Thymus (tissue), 11 donors: ENCODE measurements at regions not wholly inside any gene's neighbourhood (a gene's known extent, or its start where the extent isn't known, plus 50 kb on each side); places are given as distances from the start of the nearest gene placed in this dataset.

Experiments used
- DNase-seq, 9 donors: peaks; one replicate each; pipeline ENCODE4 v3.0.0-alpha.2; 2013; ENCODE audit warnings: low spot score in 9 of 9, low read depth in 6 of 9, missing footprints in 1 of 9
- H3K27ac ChIP-seq, 2 donors: one replicate each; pipeline ENCODE4 v1.5.1; 2013; ENCODE audit warnings: control low read depth in 1 of 2, low read depth in 1 of 2, low read length in 1 of 2, mild to moderate bottlenecking in 1 of 2, moderate library complexity in 1 of 2
- H3K27me3 ChIP-seq, 2 donors: one replicate each; pipeline ENCODE4 v1.5.1; 2013; ENCODE audit warnings: low read length in 1 of 2; ENCODE audit not compliant: control insufficient read depth in 2 of 2, insufficient read depth in 1 of 2
- H3K36me3 ChIP-seq, 2 donors: one replicate each; pipeline ENCODE4 v1.5.1; 2013; ENCODE audit warnings: low read length in 1 of 2, mild to moderate bottlenecking in 1 of 2, moderate library complexity in 1 of 2; ENCODE audit not compliant: control insufficient read depth in 2 of 2, insufficient read depth in 2 of 2
- H3K4me1 ChIP-seq, 2 donors: one replicate each; pipeline ENCODE4 v1.5.1; 2013; ENCODE audit warnings: low read length in 2 of 2; ENCODE audit not compliant: control insufficient read depth in 2 of 2, insufficient read depth in 2 of 2
- H3K4me3 ChIP-seq, 2 donors: one replicate each; pipeline ENCODE4 v1.5.1; 2013; ENCODE audit warnings: low read length in 2 of 2, control low read depth in 1 of 2, mild to moderate bottlenecking in 1 of 2
- H3K9me3 ChIP-seq, 2 donors: one replicate each; pipeline ENCODE4 v1.5.1; 2013; ENCODE audit warnings: low read length in 1 of 2, mild to moderate bottlenecking in 1 of 2; ENCODE audit not compliant: control insufficient read depth in 2 of 2, insufficient read depth in 1 of 2
- WGBS: extraction: QIAGEN DNeasy Blood & Tissue Kit; methylation state at CpG from one replicate; pipeline ENCODE4 v1.1.7; 2013; 5-methylcytosine and 5-hydroxymethylcytosine counted together
- donor health status: healthy.

DNA sequence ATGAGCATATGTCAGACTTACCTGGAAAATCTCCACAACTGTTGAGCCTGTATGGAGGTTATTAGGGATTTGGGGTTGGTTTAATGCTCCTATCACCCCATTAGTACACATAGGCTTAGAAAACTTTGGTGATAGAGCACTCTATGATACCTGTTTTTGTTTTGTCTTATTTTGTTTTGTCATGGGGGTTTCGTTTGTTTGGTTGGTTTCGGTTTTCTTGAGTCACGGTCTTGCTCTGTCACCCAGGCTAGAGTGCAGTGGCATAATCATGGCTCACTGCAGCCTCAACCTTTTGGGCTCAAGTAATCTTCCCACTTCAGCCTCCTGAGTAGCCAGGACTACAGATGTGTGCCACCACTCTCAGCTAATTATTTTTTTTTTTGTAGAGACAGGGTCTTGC lies 70.0 kb downstream of the MZT1 start:
- H3K36me3 ChIP-seq: no peaks in the 10 kb centered on the region
- H3K27me3 ChIP-seq: no peaks in the 10 kb centered on the region
- WGBS: 97% methylated on average over 3 of the region's 3 CpGs
- H3K4me1 ChIP-seq: no peaks in the 10 kb centered on the region
- no peak for DNase-seq
- H3K9me3 ChIP-seq: no peaks in the 10 kb centered on the region
- no peak overlapping the region for H3K27ac ChIP-seq
- H3K4me3 ChIP-seq: no peak overlapping the region

DNA sequence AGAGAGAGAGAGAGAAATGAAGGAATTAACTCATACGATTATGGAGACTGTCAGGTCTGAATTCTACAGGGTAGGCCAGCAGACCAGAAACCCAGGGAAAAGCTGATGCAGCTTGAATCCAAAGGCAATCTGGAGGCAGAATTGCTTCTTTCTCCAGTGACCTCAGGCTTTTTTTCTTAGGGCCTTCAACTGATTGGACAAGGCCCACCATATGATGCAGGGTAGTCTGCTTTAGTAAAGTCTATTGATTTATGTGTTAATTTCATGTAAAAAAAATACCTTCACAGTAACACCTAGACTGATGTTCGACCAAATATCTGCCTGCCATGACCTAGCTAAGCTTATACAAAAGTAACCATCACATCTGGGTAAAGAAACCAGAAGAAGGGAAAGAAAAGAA lies 71.1 kb downstream of the MZT1 start:
- Histone ChIP-seq H3K4me3 (no peak overlapping the region), H3K27ac (no peak overlapping the region), H3K9me3 (no peaks in the 10 kb centered on the region), H3K27me3 (no peaks in the 10 kb centered on the region), H3K36me3 (no peaks in the 10 kb centered on the region), H3K4me1 (no peaks in the 10 kb centered on the region)
- 95% methylated on average over 2 of the region's 2 CpGs for whole genome bisulfite sequencing
- DNase-seq: no peak

DNA sequence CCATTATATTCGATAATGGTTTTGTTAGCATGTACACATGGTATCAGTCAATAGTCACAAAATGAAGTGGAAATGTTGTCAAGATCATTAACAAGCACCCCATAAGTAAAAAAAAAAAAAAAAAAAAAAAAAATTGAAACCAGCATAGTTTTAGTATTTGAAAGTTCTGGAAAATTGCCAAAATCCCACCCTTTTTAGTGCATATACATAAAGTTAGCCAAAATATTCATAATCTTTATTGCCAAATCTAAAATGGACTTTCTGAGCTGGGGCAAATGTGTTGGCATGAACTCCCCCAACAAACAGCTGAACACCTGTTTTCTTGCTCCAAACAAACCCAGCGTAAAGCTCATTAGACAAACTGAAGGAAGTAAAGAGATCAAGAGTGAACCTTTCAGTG lies 73.9 kb downstream of the MZT1 start:
- Histone ChIP-seq H3K4me3 (no peak overlapping the region), H3K9me3 (no peaks in the 10 kb centered on the region), H3K27ac (no peak overlapping the region), H3K27me3 (no peaks in the 10 kb centered on the region), H3K36me3 (no peaks in the 10 kb centered on the region), H3K4me1 (no peaks in the 10 kb centered on the region)
- WGBS: 96% methylated on average over 2 of the region's 2 CpGs
- DNase-seq: no peak

DNA sequence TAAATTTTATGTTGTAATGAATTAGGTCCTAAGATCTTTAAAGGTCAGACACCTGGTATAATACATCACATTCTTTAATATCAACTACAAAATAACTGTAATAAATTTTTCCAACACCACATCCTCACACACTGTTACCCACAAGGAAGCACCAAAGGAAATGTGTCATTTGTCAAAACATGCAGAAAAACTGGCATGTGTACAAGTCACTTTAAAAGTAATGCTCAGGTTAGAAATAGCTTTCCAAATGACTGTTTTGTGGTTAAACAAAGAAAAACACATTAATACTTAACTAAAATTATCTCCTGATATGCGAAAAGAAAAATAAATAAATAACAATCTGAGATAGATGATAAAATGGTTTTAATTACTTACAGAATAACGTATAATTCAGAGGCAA lies 74.7 kb downstream of the MZT1 start:
- Histone ChIP-seq H3K4me3 (no peak overlapping the region), H3K36me3 (no peaks in the 10 kb centered on the region), H3K9me3 (no peaks in the 10 kb centered on the region), H3K4me1 (no peaks in the 10 kb centered on the region), H3K27me3 (no peaks in the 10 kb centered on the region), H3K27ac (no peak overlapping the region)
- DNase-seq: no peak
- WGBS: 65% methylated on average over 2 of the region's 2 CpGs

DNA sequence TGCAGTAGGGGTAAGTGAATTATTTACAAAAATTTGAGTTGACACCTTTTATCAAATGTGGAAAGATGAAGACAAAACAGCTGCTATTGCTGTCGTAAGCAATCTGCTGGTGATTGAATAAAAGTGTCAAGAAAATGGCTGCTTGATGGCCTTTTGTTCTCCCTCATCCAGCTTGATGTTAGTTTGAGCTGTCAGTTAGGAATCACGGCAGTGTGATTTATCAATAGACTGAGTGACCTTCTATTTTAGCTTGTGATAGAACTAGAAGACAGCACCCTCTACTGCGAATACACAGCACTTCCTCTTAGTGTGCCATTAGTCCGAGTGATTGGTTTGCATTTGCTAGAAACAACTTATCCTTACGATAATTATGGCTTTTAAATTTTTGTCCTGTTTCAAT lies 76.3 kb downstream of the MZT1 start:
- H3K9me3 ChIP-seq: no peaks in the 10 kb centered on the region
- no peak for DNase-seq
- no peaks in the 10 kb centered on the region for H3K4me1 ChIP-seq
- no peak overlapping the region for H3K27ac ChIP-seq
- WGBS: 45% methylated on average over 5 of the region's 5 CpGs
- no peaks in the 10 kb centered on the region for H3K36me3 ChIP-seq
- H3K27me3 ChIP-seq: no peaks in the 10 kb centered on the region
- H3K4me3 ChIP-seq: no peak overlapping the region

DNA sequence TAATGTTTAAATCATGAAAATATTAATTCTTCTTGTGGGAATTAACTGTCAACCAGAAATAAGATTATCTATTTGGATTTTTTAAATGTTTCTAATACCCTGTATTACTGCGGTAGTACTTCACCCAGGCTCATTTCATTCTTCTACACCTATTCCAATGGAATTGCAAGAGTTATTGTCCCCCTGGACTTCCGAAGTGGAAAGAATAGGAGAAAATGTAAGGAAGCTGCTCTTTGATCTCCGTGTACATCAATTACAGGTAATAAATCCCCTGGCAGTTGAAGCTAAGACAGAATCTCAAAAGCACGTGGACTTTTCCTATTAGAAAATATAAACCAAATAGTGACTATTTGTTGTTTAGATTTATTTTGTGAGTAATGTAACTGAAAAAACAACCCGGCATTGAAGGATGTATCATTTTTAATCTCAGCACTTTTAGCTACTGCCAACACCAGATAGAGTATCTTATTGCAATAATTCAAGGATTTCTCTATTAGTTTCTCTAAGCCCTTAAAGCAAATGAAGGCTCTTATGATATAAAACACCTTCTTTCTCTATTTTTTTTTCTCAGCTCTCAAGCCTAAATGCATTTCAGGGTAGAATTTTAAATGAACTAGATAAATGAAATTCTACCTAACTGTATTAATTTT lies 77.3 kb downstream of the MZT1 start:
- no peak overlapping the region for H3K27ac ChIP-seq

DNA sequence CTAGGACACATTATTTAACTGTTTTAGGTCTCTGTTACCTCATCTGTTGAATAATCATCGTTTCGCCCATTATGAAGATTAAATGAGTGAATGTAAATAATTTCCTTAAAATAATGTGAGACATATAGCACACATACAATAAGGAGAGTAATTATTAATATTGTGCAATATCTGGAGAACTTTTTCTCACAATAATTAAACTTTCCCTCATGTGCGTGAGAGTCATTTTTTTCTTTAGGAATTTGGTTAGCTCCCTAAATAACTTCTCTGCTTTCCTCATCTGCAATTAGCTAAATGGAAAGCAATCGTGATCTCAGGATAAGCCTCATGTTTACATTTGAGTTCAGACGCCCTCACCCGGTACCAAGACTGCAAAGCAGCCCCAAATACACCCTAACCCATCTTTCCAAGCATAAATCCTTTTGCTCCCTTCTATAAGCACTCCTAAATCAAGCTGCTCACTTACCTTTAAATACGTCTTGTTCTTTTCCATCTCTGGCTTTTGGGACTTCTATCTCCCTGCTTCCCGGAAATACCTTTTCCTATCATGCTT lies 78.8 kb downstream of the MZT1 start:
- H3K4me3 ChIP-seq: no peak overlapping the region
- H3K27ac ChIP-seq: no peak overlapping the region
- H3K9me3 ChIP-seq: no peaks in the 10 kb centered on the region
- no peaks in the 10 kb centered on the region for H3K36me3 ChIP-seq
- WGBS: 95% methylated on average over 8 of the region's 8 CpGs
- H3K4me1 ChIP-seq: no peaks in the 10 kb centered on the region
- no peak for DNase-seq
- no peaks in the 10 kb centered on the region for H3K27me3 ChIP-seq

More for the DNA sequence above, 77.3 kb downstream of the MZT1 start:
- WGBS: 95% methylated on average over 5 of the region's 5 CpGs
- H3K9me3 ChIP-seq: no peaks in the 10 kb centered on the region
- H3K36me3 ChIP-seq: no peaks in the 10 kb centered on the region
- DNase-seq: no peak
- no peaks in the 10 kb centered on the region for H3K4me1 ChIP-seq
- no peaks in the 10 kb centered on the region for H3K27me3 ChIP-seq
- H3K4me3 ChIP-seq: no peak overlapping the region

DNA sequence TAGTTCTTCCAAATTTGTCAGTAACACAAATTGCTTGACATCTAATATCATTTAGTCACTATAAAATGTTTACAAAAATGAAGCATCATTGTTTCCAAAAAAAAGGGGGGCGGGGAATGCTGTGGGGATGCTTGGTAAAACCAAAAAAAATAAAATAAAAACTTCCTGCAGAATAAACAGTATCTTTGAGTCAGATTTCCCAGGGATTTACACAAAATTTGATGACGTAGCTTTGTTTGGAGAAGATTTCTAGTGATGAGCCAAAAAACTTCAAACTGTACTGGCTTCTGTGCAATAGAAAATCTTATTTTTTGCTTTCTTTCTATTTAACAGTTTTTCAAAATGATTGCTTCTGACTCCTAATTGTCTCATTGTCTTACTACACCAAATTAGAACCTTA lies 80.0 kb downstream of the MZT1 start:
- Histone ChIP-seq H3K9me3 (no peaks in the 10 kb centered on the region), H3K27me3 (no peaks in the 10 kb centered on the region), H3K36me3 (no peaks in the 10 kb centered on the region), H3K27ac (no peak overlapping the region), H3K4me3 (no peak overlapping the region), H3K4me1 (no peaks in the 10 kb centered on the region)
- 94% methylated on average over 2 of the region's 2 CpGs for WGBS
- DNase-seq: no peak

DNA sequence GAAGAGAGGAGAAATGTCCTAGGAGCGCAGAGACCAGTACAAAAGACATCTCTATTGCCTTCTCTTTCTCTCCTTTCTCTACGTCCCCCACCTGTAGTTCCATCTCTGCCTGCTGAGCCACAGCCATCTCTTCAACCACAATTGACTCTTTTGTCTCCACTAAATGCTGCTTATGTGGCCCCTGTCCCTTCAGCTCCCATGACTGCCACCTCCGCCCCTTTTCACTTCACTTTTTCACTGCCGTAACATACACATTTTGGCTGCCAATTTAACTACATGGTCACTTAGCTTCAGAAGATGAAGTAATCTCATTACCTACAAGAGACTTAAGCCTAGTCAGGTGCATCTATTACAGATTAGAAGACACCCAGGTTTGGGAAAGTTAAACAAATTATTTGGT lies 81.9 kb downstream of the MZT1 start:
- Histone ChIP-seq H3K36me3 (no peaks in the 10 kb centered on the region), H3K9me3 (no peaks in the 10 kb centered on the region), H3K27ac (no peak overlapping the region), H3K27me3 (no peaks in the 10 kb centered on the region), H3K4me3 (no peak overlapping the region), H3K4me1 (no peaks in the 10 kb centered on the region)
- WGBS: 95% methylated on average over 4 of the region's 4 CpGs
- DNase-seq: no peak
